Loucy (cell line): ENCODE measurements at regions not wholly inside any gene's neighbourhood (a gene's known extent, or its start where the extent isn't known, plus 50 kb on each side); places are given as distances from the start of the nearest gene placed in this dataset.

Experiments
- H2AFZ ChIP-seq: fragments of 200-600 bp; sonication (generic); 2 replicates; pipeline ENCODE4 v1.6.0; 2016; ENCODE audit warnings: antibody characterized with exemption, mild to moderate bottlenecking, low read length, moderate library complexity
- H3F3A ChIP-seq: fragments of 200-600 bp; 2 replicates; pipeline ENCODE4 v1.6.0; 2016; ENCODE audit warnings: antibody characterized with exemption, low read depth, mild to moderate bottlenecking
- H3K27me3 ChIP-seq: fragments of 200-600 bp; sonication (generic); 2 replicates; pipeline ENCODE4 v1.6.1; 2014; ENCODE audit warnings: low read length, mild to moderate bottlenecking; ENCODE audit not compliant: insufficient read depth, poor library complexity, severe bottlenecking
- H3K36me3 ChIP-seq: fragments of 200-600 bp; sonication (generic); 2 replicates; pipeline ENCODE4 v1.6.1; 2016; ENCODE audit warnings: low read length; ENCODE audit not compliant: insufficient read depth
- H3K4me1 ChIP-seq: fragments of 200-600 bp; sonication (generic); 2 replicates; pipeline ENCODE4 v1.5.1; 2014; ENCODE audit warnings: low read length, mild to moderate bottlenecking; ENCODE audit not compliant: insufficient read depth, poor library complexity, severe bottlenecking
- H3K4me2 ChIP-seq: fragments of 200-600 bp; sonication (generic); 2 replicates; pipeline ENCODE4 v1.6.0; 2014; ENCODE audit warnings: antibody characterized with exemption, low read length, low read depth, mild to moderate bottlenecking; ENCODE audit not compliant: poor library complexity, severe bottlenecking
- H3K4me3 ChIP-seq: fragments of 200-600 bp; sonication (generic); 2 replicates; pipeline ENCODE4 v1.5.1; 2014; ENCODE audit warnings: low read length, mild to moderate bottlenecking, mixed read lengths; ENCODE audit not compliant: poor library complexity, severe bottlenecking
- H3K79me2 ChIP-seq: fragments of 200-600 bp; sonication (generic); 2 replicates; pipeline ENCODE4 v1.6.1; 2014; ENCODE audit warnings: low read length; ENCODE audit not compliant: insufficient read depth
- H3K9ac ChIP-seq: fragments of 200-600 bp; sonication (generic); 2 replicates; pipeline ENCODE4 v1.6.0; 2014; ENCODE audit warnings: mild to moderate bottlenecking, low read depth, low read length, moderate library complexity; ENCODE audit not compliant: poor library complexity, severe bottlenecking
- H3K9me2 ChIP-seq: fragments of 200-600 bp; sonication (generic); replicated peaks from 2 replicates; pipeline ENCODE4 v1.6.1; 2016; ENCODE audit warnings: low read depth, low read length, mixed read lengths
- H3K9me3 ChIP-seq: fragments of 200-600 bp; sonication (generic); 2 replicates; pipeline ENCODE4 v1.6.1; 2014; ENCODE audit warnings: mild to moderate bottlenecking, antibody characterized with exemption, low read length, low read depth; ENCODE audit not compliant: insufficient read depth
- H4K20me1 ChIP-seq: fragments of 200-600 bp; sonication (generic); 2 replicates; pipeline ENCODE4 v1.6.0; 2014; ENCODE audit warnings: antibody characterized with exemption, low read length, mild to moderate bottlenecking; ENCODE audit not compliant: insufficient read depth, poor library complexity, severe bottlenecking
- CTCF ChIP-seq: fragments of 200-600 bp; sonication (generic); conservative IDR thresholded peaks from 2 replicates; pipeline ENCODE4 v1.5.1; 2014; ENCODE audit warnings: mild to moderate bottlenecking, antibody characterized with exemption, low read length
- EZH2phosphoT487 ChIP-seq: fragments of 200-600 bp; IDR thresholded peaks from 2 replicates; pipeline ENCODE4 v1.6.1; 2018; ENCODE audit warnings: antibody characterized with exemption, mild to moderate bottlenecking, moderate library complexity, borderline replicate concordance

- no peaks in the 10 kb centered on the region for H3K9me2 ChIP-seq
- H3K4me3 ChIP-seq, result no peak overlapping the region
- peaks cover 8% of the 10 kb centered on the region for H3K4me1 ChIP-seq
- no peaks in the 10 kb centered on the region for H3F3A ChIP-seq
- no peak overlapping the region for H2AFZ ChIP-seq
- H3K79me2 ChIP-seq, result no peaks in the 10 kb centered on the region
- TF ChIP-seq EZH2phosphoT487 (no peak), CTCF (no peak)
- H3K9ac ChIP-seq, result no peak overlapping the region
- no peak overlapping the region for H3K4me2 ChIP-seq
- 0 out of 2 replicates have a peak, but pooled peaks cover 3% of the 10 kb centered on the region for H3K9me3 ChIP-seq
- no peaks in the 10 kb centered on the region for H4K20me1 ChIP-seq
- H3K36me3 ChIP-seq, result no peaks in the 10 kb centered on the region
- no peaks in the 10 kb centered on the region for H3K27me3 ChIP-seq
These were observed 194.1 kb upstream of the PTPRD start for GRCh38 chr9:10806868-10807267.

- Histone ChIP-seq H3K4me1 (no peaks in the 10 kb centered on the region), H2AFZ (no peak overlapping the region), H3K4me3 (no peak overlapping the region), H4K20me1 (no peaks in the 10 kb centered on the region), H3K36me3 (no peaks in the 10 kb centered on the region), H3K9ac (no peak overlapping the region), H3F3A (no peaks in the 10 kb centered on the region), H3K9me3 (no peaks in the 10 kb centered on the region), H3K9me2 (no peaks in the 10 kb centered on the region), H3K4me2 (no peak overlapping the region), H3K27me3 (no peaks in the 10 kb centered on the region), H3K79me2 (no peaks in the 10 kb centered on the region)
- no peak for TF ChIP-seq CTCF
These were observed 205.4 kb upstream of the PTPRD start for GRCh38 chr9:10818206-10818605.

GRCh38 chr9:10835791-10836463, 223.1 kb upstream of the PTPRD start:
- Histone ChIP-seq H3K4me1 (no peaks in the 10 kb centered on the region), H3K9me2 (no peaks in the 10 kb centered on the region), H3F3A (no peaks in the 10 kb centered on the region), H3K4me2 (no peak overlapping the region), H3K27me3 (no peaks in the 10 kb centered on the region), H4K20me1 (no peaks in the 10 kb centered on the region), H3K9ac (no peak overlapping the region), H3K79me2 (no peaks in the 10 kb centered on the region), H3K36me3 (no peaks in the 10 kb centered on the region), H3K4me3 (no peak overlapping the region), H3K9me3 (no peaks in the 10 kb centered on the region), H2AFZ (no peak overlapping the region)
- no peak for TF ChIP-seq EZH2phosphoT487
- no peak for TF ChIP-seq CTCF
